Neuronal stem cell (in vitro differentiated cells): ENCODE measurements at regions not wholly inside any gene's neighbourhood (a gene's known extent, or its start where the extent isn't known, plus 50 kb on each side); places are given as distances from the start of the nearest gene placed in this dataset.

Experiments
- DNase-seq: peaks from one replicate; pipeline ENCODE4 v3.0.0-alpha.2; 2013; ENCODE audit warnings: low spot score
- H2AFZ ChIP-seq: one replicate; pipeline ENCODE4 v1.6.1; 2013; ENCODE audit warnings: mild to moderate bottlenecking, low read length, inconsistent platforms
- H2AK5ac ChIP-seq: 2 replicates; pipeline ENCODE4 v1.6.1; 2013; ENCODE audit warnings: low read depth, mild to moderate bottlenecking, inconsistent platforms, low read length, moderate library complexity, mixed read lengths
- H2BK120ac ChIP-seq: 2 replicates; pipeline ENCODE4 v1.6.1; 2013; ENCODE audit warnings: low read depth, mild to moderate bottlenecking, inconsistent platforms, low read length, moderate library complexity, mixed read lengths
- H2BK12ac ChIP-seq: one replicate; pipeline ENCODE4 v1.6.1; 2013; ENCODE audit warnings: low read length, inconsistent platforms
- H2BK15ac ChIP-seq: 2 replicates; pipeline ENCODE4 v1.6.1; 2013; ENCODE audit warnings: mild to moderate bottlenecking, low read length, inconsistent platforms, mixed read lengths
- H2BK5ac ChIP-seq: one replicate; pipeline ENCODE4 v1.6.1; 2013; ENCODE audit warnings: inconsistent platforms, mild to moderate bottlenecking, low read length, moderate library complexity
- H3K14ac ChIP-seq: one replicate; pipeline ENCODE4 v1.6.1; 2013; ENCODE audit warnings: low read length, inconsistent platforms
- H3K18ac ChIP-seq: 2 replicates; pipeline ENCODE4 v1.6.1; 2013; ENCODE audit warnings: low read length, inconsistent platforms
- H3K23ac ChIP-seq: 2 replicates; pipeline ENCODE4 v1.6.1; 2013; ENCODE audit warnings: low read depth, mild to moderate bottlenecking, mixed read lengths, low read length, inconsistent platforms; ENCODE audit not compliant: poor library complexity
- H3K27ac ChIP-seq: replicated peaks from 3 replicates; pipeline ENCODE4 v1.5.1; 2013; ENCODE audit warnings: low read length, inconsistent platforms
- H3K27me3 ChIP-seq, 3 experiments: 2 replicates each; pipeline ENCODE4 v1.6.1; 2013; ENCODE audit warnings: low read length in 3 of 3, mild to moderate bottlenecking in 2 of 3, inconsistent platforms in 1 of 3, low read depth in 1 of 3, mixed read lengths in 1 of 3, moderate library complexity in 1 of 3; ENCODE audit not compliant: control insufficient read depth in 3 of 3, insufficient read depth in 3 of 3
- H3K36me3 ChIP-seq, 2 donors: replicated peaks in 1 of 2; 2 replicates each; pipeline ENCODE4 v1.6.1; 2013; ENCODE audit warnings: low read length in 2 of 2; ENCODE audit not compliant: control insufficient read depth in 2 of 2, insufficient read depth in 2 of 2
- H3K4ac ChIP-seq: 2 replicates; pipeline ENCODE4 v1.6.1; 2013; ENCODE audit warnings: inconsistent platforms, mild to moderate bottlenecking, low read length, moderate library complexity
- H3K4me1 ChIP-seq, 2 donors: 1 replicate in 1 of 2; 2 replicates in 1 of 2; pipeline ENCODE4 v1.6.1; 2013; ENCODE audit warnings: low read length in 2 of 2, low read depth in 1 of 2; ENCODE audit not compliant: control insufficient read depth in 2 of 2, insufficient read depth in 1 of 2
- H3K4me2 ChIP-seq: one replicate; pipeline ENCODE4 v1.6.1; 2013; ENCODE audit warnings: mild to moderate bottlenecking, low read length, inconsistent platforms; ENCODE audit not compliant: insufficient read depth, poor library complexity, severe bottlenecking
- H3K4me3 ChIP-seq, 2 donors: 2 replicates each; pipeline ENCODE4 v1.5.1; 2013; ENCODE audit warnings: low read length in 2 of 2, mild to moderate bottlenecking in 2 of 2, inconsistent platforms in 1 of 2, moderate library complexity in 1 of 2
- H3K79me1 ChIP-seq: one replicate; pipeline ENCODE4 v1.6.1; 2013; ENCODE audit warnings: low read depth, mild to moderate bottlenecking, inconsistent platforms, low read length, moderate library complexity
- H3K9ac ChIP-seq: one replicate; pipeline ENCODE4 v1.6.1; 2013; ENCODE audit warnings: mild to moderate bottlenecking, low read depth, low read length, inconsistent platforms; ENCODE audit not compliant: poor library complexity
- H3K9me3 ChIP-seq, 2 donors: replicated peaks in 1 of 2; 2 replicates each; pipeline versions ENCODE3 to v1.6.1; 2013; ENCODE audit warnings: low read length in 2 of 2, mild to moderate bottlenecking in 2 of 2, inconsistent platforms in 1 of 2, low read depth in 1 of 2, mixed read lengths in 1 of 2, moderate library complexity in 1 of 2; ENCODE audit not compliant: control insufficient read depth in 2 of 2, insufficient read depth in 1 of 2
- H4K8ac ChIP-seq: one replicate; pipeline ENCODE4 v1.6.1; 2013; ENCODE audit warnings: low read depth, mild to moderate bottlenecking, inconsistent platforms, low read length, moderate library complexity
- H4K91ac ChIP-seq: one replicate; pipeline ENCODE4 v1.6.1; 2013; ENCODE audit warnings: low read length, low read depth, mild to moderate bottlenecking, inconsistent platforms; ENCODE audit not compliant: poor library complexity
- WGBS, 2 donors: extraction: QIAGEN DNeasy Blood & Tissue Kit; methylation state at CpG; one replicate each; pipeline ENCODE4 v1.1.7; 2013; ENCODE audit warnings: missing lambda C conversion rate in 2 of 2, mixed read lengths in 1 of 2; ENCODE audit not compliant: insufficient read length in 2 of 2, insufficient replicate concordance in 1 of 2; ENCODE audit errors: extremely low coverage in 2 of 2; 5-methylcytosine and 5-hydroxymethylcytosine counted together

- no CpG with 5 or more reads among the region's 6 CpGs for WGBS, 2 donors
- no peaks in the 10 kb centered on the region for H3K27me3 ChIP-seq
Observed at GRCh38 chr7:54360075-54360840, 181.9 kb upstream of the VSTM2A start.

GRCh38 chr7:54390565-54390964 lies 151.6 kb upstream of the VSTM2A start:
- H3K18ac ChIP-seq = no peak overlapping the region
- peaks cover 0 to 7% of the 10 kb centered on the region in 2 donors for H3K9me3 ChIP-seq
- no peak overlapping the region for H3K4me2 ChIP-seq
- H2BK120ac ChIP-seq = no peak overlapping the region
- no peak overlapping the region for H3K9ac ChIP-seq
- H4K91ac ChIP-seq = no peak overlapping the region
- H3K27ac ChIP-seq = no peak overlapping the region
- no peak overlapping the region for H2BK5ac ChIP-seq
- no peak overlapping the region for H2AK5ac ChIP-seq
- H3K79me1 ChIP-seq = no peaks in the 10 kb centered on the region
- H2BK12ac ChIP-seq = no peak overlapping the region
- H3K4ac ChIP-seq = no peak overlapping the region
- H3K27me3 ChIP-seq = no peaks in the 10 kb centered on the region
- DNase-seq = no peak
- no peak overlapping the region for H3K14ac ChIP-seq
- no peak overlapping the region for H3K23ac ChIP-seq
- H3K36me3 ChIP-seq = no peaks in the 10 kb centered on the region
- no peak overlapping the region for H4K8ac ChIP-seq
- H3K4me1 ChIP-seq = no peaks in the 10 kb centered on the region
- no peak overlapping the region for H3K4me3 ChIP-seq
- no peak overlapping the region for H2AFZ ChIP-seq
- H2BK15ac ChIP-seq = no peak overlapping the region
- WGBS, 2 donors = no CpG with 5 or more reads among the region's 1 CpG

More at GRCh38 chr7:54360075-54360840, 181.9 kb upstream of the VSTM2A start:
- no peak overlapping the region for H3K4ac ChIP-seq
- H3K18ac ChIP-seq = no peak overlapping the region
- H3K23ac ChIP-seq = no peak overlapping the region
- no peak overlapping the region for H3K14ac ChIP-seq
- H3K9ac ChIP-seq = no peak overlapping the region
- no peak overlapping the region for H4K91ac ChIP-seq
- no peak overlapping the region for H3K4me3 ChIP-seq
- no peak overlapping the region for H2BK5ac ChIP-seq
- H3K79me1 ChIP-seq = no peaks in the 10 kb centered on the region
- no peak overlapping the region for H2AK5ac ChIP-seq
- no peaks in the 10 kb centered on the region for H3K9me3 ChIP-seq
- no peak for DNase-seq
- no peak overlapping the region for H3K4me2 ChIP-seq
- H3K4me1 ChIP-seq = no peaks in the 10 kb centered on the region
- H2BK15ac ChIP-seq = no peak overlapping the region
- H2AFZ ChIP-seq = no peak overlapping the region
- H3K36me3 ChIP-seq = no peaks in the 10 kb centered on the region
- H3K27ac ChIP-seq = no peak overlapping the region
- H2BK12ac ChIP-seq = no peak overlapping the region
- H4K8ac ChIP-seq = no peak overlapping the region
- H2BK120ac ChIP-seq = no peak overlapping the region

- H3K14ac ChIP-seq = no peak overlapping the region
- peaks cover 0 to 8% of the 10 kb centered on the region in 2 donors for H3K9me3 ChIP-seq
- H3K27me3 ChIP-seq = no peaks in the 10 kb centered on the region
- no CpG with 5 or more reads among the region's 2 CpGs for WGBS, 2 donors
- no peak overlapping the region for H2BK12ac ChIP-seq
- no peak overlapping the region for H2BK120ac ChIP-seq
- no peaks in the 10 kb centered on the region for H3K4me1 ChIP-seq
- DNase-seq = no peak
- H2AFZ ChIP-seq = no peak overlapping the region
- H3K4ac ChIP-seq = no peak overlapping the region
- no peak overlapping the region for H2BK15ac ChIP-seq
- H3K4me2 ChIP-seq = no peak overlapping the region
- H2AK5ac ChIP-seq = no peak overlapping the region
- no peak overlapping the region for H3K27ac ChIP-seq
- no peak overlapping the region for H2BK5ac ChIP-seq
- no peak overlapping the region for H3K18ac ChIP-seq
- H4K8ac ChIP-seq = no peak overlapping the region
- no peak overlapping the region for H3K9ac ChIP-seq
- no peak overlapping the region for H4K91ac ChIP-seq
- H3K4me3 ChIP-seq = no peak overlapping the region
- no peaks in the 10 kb centered on the region for H3K79me1 ChIP-seq
- no peaks in the 10 kb centered on the region for H3K36me3 ChIP-seq
- H3K23ac ChIP-seq = no peak overlapping the region
Observed at GRCh38 chr7:54392935-54393334, 149.2 kb upstream of the VSTM2A start.

GRCh38 chr7:54394834-54395233 lies 147.3 kb upstream of the VSTM2A start:
- H4K91ac ChIP-seq = no peak overlapping the region
- H4K8ac ChIP-seq = no peak overlapping the region
- H3K9ac ChIP-seq = no peak overlapping the region
- H3K23ac ChIP-seq = no peak overlapping the region
- no peak overlapping the region for H2AK5ac ChIP-seq
- H2BK15ac ChIP-seq = no peak overlapping the region
- no peaks in the 10 kb centered on the region for H3K4me1 ChIP-seq
- no peak overlapping the region for H2BK5ac ChIP-seq
- no peak overlapping the region for H3K27ac ChIP-seq
- H2BK120ac ChIP-seq = no peak overlapping the region
- H3K4ac ChIP-seq = no peak overlapping the region
- WGBS, 2 donors = no CpG with 5 or more reads among the region's 4 CpGs
- H3K4me3 ChIP-seq = no peak overlapping the region
- H2AFZ ChIP-seq = no peak overlapping the region
- H3K36me3 ChIP-seq = no peaks in the 10 kb centered on the region
- no peak overlapping the region for H3K4me2 ChIP-seq
- H2BK12ac ChIP-seq = no peak overlapping the region
- no peaks in the 10 kb centered on the region for H3K27me3 ChIP-seq
- no peak overlapping the region for H3K14ac ChIP-seq
- H3K79me1 ChIP-seq = no peaks in the 10 kb centered on the region
- DNase-seq = no peak
- peaks cover 0 to 6% of the 10 kb centered on the region in 2 donors for H3K9me3 ChIP-seq
- no peak overlapping the region for H3K18ac ChIP-seq
